ENCODE measurements at regions not wholly inside any gene's neighbourhood (a gene's known extent, or its start where the extent isn't known, plus 50 kb on each side); places are given as distances from the start of the nearest gene placed in this dataset.

- WGBS (ENCODE audit: insufficient coverage, insufficient replicate concordance, low lambda C conversion rate, missing lambda C conversion rate): 88% methylated on average over 5 of the region's 5 CpGs
- intact Hi-C loops (cut with micrococcal nuclease; ENCODE audit: unreplicated experiment) (loop anchor here (2.0 kb wide), 1 partner anchor 64 kb away; no protein-coding TSS in a partner anchor), in situ Hi-C loops (cut with MboI) (no loop called here)
- POLR2A ChIA-PET: no interaction called here
- H3K4me2 ChIP-seq (ENCODE audit: control insufficient read depth, insufficient read depth): no peak overlapping the region
- no peak for DNase-seq (ENCODE audit: low read depth, low spot score)
- H4K20me1 ChIP-seq (ENCODE audit: control insufficient read depth, insufficient read depth): no peaks in the 10 kb centered on the region
- no peak for ATAC-seq
- 0 out of 2 replicates have a peak, but pooled peaks cover 4% of the 10 kb centered on the region for H3K4me1 ChIP-seq (ENCODE audit: control insufficient read depth, insufficient read depth, low read length)
- no peak overlapping the region for H3K9ac ChIP-seq (ENCODE audit: control insufficient read depth, insufficient read depth, low read length)
- RAD21 ChIA-PET (ENCODE audit: unreplicated experiment): interaction anchor here (0.6 kb wide), 1 partner anchor 457 kb away, joined by 3 read pairs; no protein-coding TSS in a partner anchor
- no peak overlapping the region for H3K4me3 ChIP-seq
- TF ChIP-seq GATAD2B (conservative IDR thresholded peaks at IDR 0.05; ENCODE audit: low read depth) (no peak), NR2F1 (conservative IDR thresholded peaks at IDR 0.05) (no peak), SRF (IDR thresholded peaks at IDR 0.05; ENCODE audit: low read depth in 2 of 2, low read length in 2 of 2) (no peak), POLR2A (IDR thresholded peaks at IDR 0.05; ENCODE audit: low read depth, low read length) (no peak), IKZF1 (conservative IDR thresholded peaks at IDR 0.05) (no peak), PRDM15 (CRISPR knock-in tag; IDR thresholded peaks at IDR 0.05) (no peak), CHD4 (IDR thresholded peaks at IDR 0.05) (no peak), SMAD5 (IDR thresholded peaks at IDR 0.05; ENCODE audit: low read depth) (no peak), ATF2 (IDR thresholded peaks at IDR 0.05; ENCODE audit: low read length) (no peak), MAX (IDR thresholded peaks at IDR 0.05; ENCODE audit: low read depth, low read length) (no peak), TCF7 (IDR thresholded peaks at IDR 0.05; ENCODE audit: borderline replicate concordance) (no peak), HDAC2 (IDR thresholded peaks at IDR 0.05) (no peak), CTCF (IDR thresholded peaks at IDR 0.05 in 2 of 3, conservative IDR thresholded peaks at IDR 0.05 in 1 of 3; ENCODE audit: control insufficient read depth in 2 of 3, extremely low read depth in 1 of 3, insufficient read depth in 1 of 3, low read depth in 3 of 3, low read length in 3 of 3) (no peak), HDAC6 (IDR thresholded peaks at IDR 0.05; ENCODE audit: unreplicated experiment) (no peak), RB1 (IDR thresholded peaks at IDR 0.05; ENCODE audit: borderline replicate concordance) (no peak), SMARCA5 (IDR thresholded peaks at IDR 0.05) (no peak), ZBTB33 (IDR thresholded peaks at IDR 0.05) (no peak)
- FAIRE-seq: no peak
- no peaks in the 10 kb centered on the region for H3K79me2 ChIP-seq (ENCODE audit: control insufficient read depth, insufficient read depth, low read length)
- H3K9me3 ChIP-seq (replicated peaks; ENCODE audit: control insufficient read depth, insufficient read depth, low read length): no peaks in the 10 kb centered on the region
- CTCF ChIA-PET: interaction anchor here (1.6 kb wide), 1 partner anchor 10 kb away, joined by 3 read pairs; no protein-coding TSS in a partner anchor
- no TSS peak for BruUV-seq (replicated peaks)
- H2AFZ ChIP-seq (ENCODE audit: control insufficient read depth, low read depth, low read length): no peak overlapping the region
- H3K27me3 ChIP-seq (replicated peaks in 1 of 2; ENCODE audit: control insufficient read depth in 2 of 2, insufficient read depth in 2 of 2, low read length in 1 of 2): no peaks in the 10 kb centered on the region
- SMC1A ChIA-PET (ENCODE audit: uncharacterized antibody, unreplicated experiment): no interaction called here
- H3K36me3 ChIP-seq (ENCODE audit: control insufficient read depth in 2 of 2, insufficient read depth in 2 of 2, low read length in 1 of 2): no peaks in the 10 kb centered on the region
- H3K27ac ChIP-seq (ENCODE audit: control insufficient read depth, insufficient read depth): no peak overlapping the region
Observed at GRCh38 chr18:45166341-45166835, 448.9 kb upstream of the SLC14A2 start.

Measured in GM12878 (cell line).